Type B pancreatic cell (in vitro differentiated cells): ENCODE measurements at regions not wholly inside any gene's neighbourhood (a gene's known extent, or its start where the extent isn't known, plus 50 kb on each side); places are given as distances from the start of the nearest gene placed in this dataset.

Source experiments
- DNase-seq: peaks from one replicate; pipeline ENCODE4 v3.0.0; 2021; ENCODE audit warnings: mixed read lengths; ENCODE audit not compliant: unreplicated experiment; ENCODE audit errors: extremely low spot score
- H3K27ac Mint-ChIP-seq: 2 replicates; pipeline ENCODE4 v1.8.0; 2021; ENCODE audit warnings: mild to moderate bottlenecking, mixed read lengths
- H3K27me3 Mint-ChIP-seq: 2 replicates; pipeline ENCODE4 v1.8.0; 2021; ENCODE audit warnings: mixed read lengths
- H3K36me3 Mint-ChIP-seq: 2 replicates; pipeline ENCODE4 v1.8.0; 2021; ENCODE audit warnings: mixed read lengths
- H3K4me1 Mint-ChIP-seq: one replicate; pipeline ENCODE4 v1.8.0; 2021; ENCODE audit warnings: mixed read lengths; ENCODE audit not compliant: unreplicated experiment
- H3K4me3 Mint-ChIP-seq: 2 replicates; pipeline ENCODE4 v1.8.0; 2021; ENCODE audit warnings: mild to moderate bottlenecking, mixed read lengths
- H3K9me3 Mint-ChIP-seq: 2 replicates; pipeline ENCODE4 v1.8.0; 2021; ENCODE audit warnings: mixed read lengths
- CTCF ChIP-seq: fragments of 200-600 bp; sonication (generic); conservative IDR thresholded peaks from 2 replicates; pipeline ENCODE4 v1.5.0; 2021; ENCODE audit warnings: antibody characterized with exemption, mild to moderate bottlenecking

GRCh38 chr5:111976705-111977435 is 219.9 kb upstream of the NREP start:
- TF ChIP-seq CTCF: no peak
- Mint-ChIP-seq H3K27ac (no peak overlapping the region), H3K27me3 (no peaks in the 10 kb centered on the region), H3K9me3 (no peaks in the 10 kb centered on the region), H3K36me3 (no peaks in the 10 kb centered on the region), H3K4me3 (no peak overlapping the region), H3K4me1 (no peaks in the 10 kb centered on the region)
- DNase-seq: no peak

- no peaks in the 10 kb centered on the region for H3K9me3 Mint-ChIP-seq
- TF ChIP-seq CTCF: no peak
- no peak for DNase-seq
- H3K27me3 Mint-ChIP-seq: no peaks in the 10 kb centered on the region
- H3K36me3 Mint-ChIP-seq: no peaks in the 10 kb centered on the region
- no peaks in the 10 kb centered on the region for H3K4me1 Mint-ChIP-seq
- H3K4me3 Mint-ChIP-seq: no peak overlapping the region
- H3K27ac Mint-ChIP-seq: no peak overlapping the region
Measured at GRCh38 chr5:111975133-111975532, 218.1 kb upstream of the NREP start.

- Mint-ChIP-seq H3K36me3 (no peaks in the 10 kb centered on the region), H3K4me1 (no peaks in the 10 kb centered on the region), H3K27me3 (no peaks in the 10 kb centered on the region), H3K27ac (no peak overlapping the region), H3K4me3 (no peak overlapping the region), H3K9me3 (no peaks in the 10 kb centered on the region)
- DNase-seq: no peak
- TF ChIP-seq CTCF: no peak
Measured at GRCh38 chr5:111973961-111974360, 217.0 kb upstream of the NREP start.

- Mint-ChIP-seq H3K27me3 (no peaks in the 10 kb centered on the region), H3K4me3 (no peak overlapping the region), H3K36me3 (no peaks in the 10 kb centered on the region), H3K9me3 (no peaks in the 10 kb centered on the region), H3K4me1 (no peaks in the 10 kb centered on the region), H3K27ac (no peak overlapping the region)
- no peak for DNase-seq
- no peak for TF ChIP-seq CTCF
Measured at GRCh38 chr5:111972548-111972947, 215.6 kb upstream of the NREP start.

- Mint-ChIP-seq H3K27ac (no peak overlapping the region), H3K9me3 (no peaks in the 10 kb centered on the region), H3K36me3 (no peaks in the 10 kb centered on the region), H3K27me3 (no peaks in the 10 kb centered on the region), H3K4me1 (no peaks in the 10 kb centered on the region), H3K4me3 (no peak overlapping the region)
- no peak for TF ChIP-seq CTCF
- DNase-seq: no peak
Measured at GRCh38 chr5:111972080-111972479, 215.1 kb upstream of the NREP start.

GRCh38 chr5:111968459-111968858 is 211.5 kb upstream of the NREP start:
- TF ChIP-seq CTCF: no peak
- no peak overlapping the region for H3K27ac Mint-ChIP-seq
- H3K4me3 Mint-ChIP-seq: no peak overlapping the region
- no peaks in the 10 kb centered on the region for H3K9me3 Mint-ChIP-seq
- H3K4me1 Mint-ChIP-seq: no peaks in the 10 kb centered on the region
- DNase-seq: no peak
- H3K36me3 Mint-ChIP-seq: no peaks in the 10 kb centered on the region
- no peaks in the 10 kb centered on the region for H3K27me3 Mint-ChIP-seq
